ENCODE measurements at regions not wholly inside any gene's neighbourhood (a gene's known extent, or its start where the extent isn't known, plus 50 kb on each side); places are given as distances from the start of the nearest gene placed in this dataset.

GRCh38 chr17:54153423-54153822 lies 330.7 kb downstream of the KIF2B start:
- TF ChIP-seq EP300 (IDR thresholded peaks at IDR 0.05; ENCODE audit: borderline replicate concordance), result no peak
- no peak for TF ChIP-seq RAD21 (IDR thresholded peaks at IDR 0.05; ENCODE audit: low read depth)
- TF ChIP-seq CEBPB (IDR thresholded peaks at IDR 0.05), result no peak
- TF ChIP-seq FOXM1 (IDR thresholded peaks at IDR 0.05; ENCODE audit: borderline replicate concordance, low read depth), result no peak
- TF ChIP-seq MAX (IDR thresholded peaks at IDR 0.05), result no peak
- TF ChIP-seq YY1 (IDR thresholded peaks at IDR 0.05; ENCODE audit: low read depth), result no peak
- no peak for TF ChIP-seq EGR1 (IDR thresholded peaks at IDR 0.05)
- no peak for TF ChIP-seq CREB1 (IDR thresholded peaks at IDR 0.05; ENCODE audit: low read depth)
- TF ChIP-seq TAF1 (IDR thresholded peaks at IDR 0.05; ENCODE audit: low read depth), result no peak

Measured in Ishikawa (cell line).